ENCODE measurements at regions not wholly inside any gene's neighbourhood (a gene's known extent, or its start where the extent isn't known, plus 50 kb on each side); places are given as distances from the start of the nearest gene placed in this dataset.

- TF ChIP-seq, protein P1, sequence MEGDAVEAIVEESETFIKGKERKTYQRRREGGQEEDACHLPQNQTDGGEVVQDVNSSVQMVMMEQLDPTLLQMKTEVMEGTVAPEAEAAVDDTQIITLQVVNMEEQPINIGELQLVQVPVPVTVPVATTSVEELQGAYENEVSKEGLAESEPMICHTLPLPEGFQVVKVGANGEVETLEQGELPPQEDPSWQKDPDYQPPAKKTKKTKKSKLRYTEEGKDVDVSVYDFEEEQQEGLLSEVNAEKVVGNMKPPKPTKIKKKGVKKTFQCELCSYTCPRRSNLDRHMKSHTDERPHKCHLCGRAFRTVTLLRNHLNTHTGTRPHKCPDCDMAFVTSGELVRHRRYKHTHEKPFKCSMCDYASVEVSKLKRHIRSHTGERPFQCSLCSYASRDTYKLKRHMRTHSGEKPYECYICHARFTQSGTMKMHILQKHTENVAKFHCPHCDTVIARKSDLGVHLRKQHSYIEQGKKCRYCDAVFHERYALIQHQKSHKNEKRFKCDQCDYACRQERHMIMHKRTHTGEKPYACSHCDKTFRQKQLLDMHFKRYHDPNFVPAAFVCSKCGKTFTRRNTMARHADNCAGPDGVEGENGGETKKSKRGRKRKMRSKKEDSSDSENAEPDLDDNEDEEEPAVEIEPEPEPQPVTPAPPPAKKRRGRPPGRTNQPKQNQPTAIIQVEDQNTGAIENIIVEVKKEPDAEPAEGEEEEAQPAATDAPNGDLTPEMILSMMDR (IDR thresholded peaks at IDR 0.05) = no peak
- no peak for TF ChIP-seq GRHL2 (CRISPR knock-in tag; IDR thresholded peaks at IDR 0.05; ENCODE audit: insufficient replicate concordance, severe bottlenecking)
- TF ChIP-seq, protein P2, sequence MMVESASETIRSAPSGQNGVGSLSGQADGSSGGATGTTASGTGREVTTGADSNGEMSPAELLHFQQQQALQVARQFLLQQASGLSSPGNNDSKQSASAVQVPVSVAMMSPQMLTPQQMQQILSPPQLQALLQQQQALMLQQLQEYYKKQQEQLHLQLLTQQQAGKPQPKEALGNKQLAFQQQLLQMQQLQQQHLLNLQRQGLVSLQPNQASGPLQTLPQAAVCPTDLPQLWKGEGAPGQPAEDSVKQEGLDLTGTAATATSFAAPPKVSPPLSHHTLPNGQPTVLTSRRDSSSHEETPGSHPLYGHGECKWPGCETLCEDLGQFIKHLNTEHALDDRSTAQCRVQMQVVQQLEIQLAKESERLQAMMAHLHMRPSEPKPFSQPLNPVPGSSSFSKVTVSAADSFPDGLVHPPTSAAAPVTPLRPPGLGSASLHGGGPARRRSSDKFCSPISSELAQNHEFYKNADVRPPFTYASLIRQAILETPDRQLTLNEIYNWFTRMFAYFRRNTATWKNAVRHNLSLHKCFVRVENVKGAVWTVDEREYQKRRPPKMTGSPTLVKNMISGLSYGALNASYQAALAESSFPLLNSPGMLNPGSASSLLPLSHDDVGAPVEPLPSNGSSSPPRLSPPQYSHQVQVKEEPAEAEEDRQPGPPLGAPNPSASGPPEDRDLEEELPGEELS (CRISPR knock-in tag; IDR thresholded peaks at IDR 0.05) = no peak
- TF ChIP-seq, protein P3, sequence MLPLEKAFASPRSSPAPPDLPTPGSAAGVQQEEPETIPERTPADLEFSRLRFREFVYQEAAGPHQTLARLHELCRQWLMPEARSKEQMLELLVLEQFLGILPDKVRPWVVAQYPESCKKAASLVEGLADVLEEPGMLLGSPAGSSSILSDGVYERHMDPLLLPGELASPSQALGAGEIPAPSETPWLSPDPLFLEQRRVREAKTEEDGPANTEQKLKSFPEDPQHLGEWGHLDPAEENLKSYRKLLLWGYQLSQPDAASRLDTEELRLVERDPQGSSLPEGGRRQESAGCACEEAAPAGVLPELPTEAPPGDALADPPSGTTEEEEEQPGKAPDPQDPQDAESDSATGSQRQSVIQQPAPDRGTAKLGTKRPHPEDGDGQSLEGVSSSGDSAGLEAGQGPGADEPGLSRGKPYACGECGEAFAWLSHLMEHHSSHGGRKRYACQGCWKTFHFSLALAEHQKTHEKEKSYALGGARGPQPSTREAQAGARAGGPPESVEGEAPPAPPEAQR (CRISPR knock-in tag; IDR thresholded peaks at IDR 0.05) = no peak
- TF ChIP-seq TP53 (CRISPR knock-in tag; IDR thresholded peaks at IDR 0.05) = no peak
- no peak for TF ChIP-seq KAT7 (CRISPR knock-in tag; IDR thresholded peaks at IDR 0.05; ENCODE audit: borderline replicate concordance)
- TF ChIP-seq USF1 (CRISPR knock-in tag; IDR thresholded peaks at IDR 0.05) = no peak
- TF ChIP-seq, protein P4, sequence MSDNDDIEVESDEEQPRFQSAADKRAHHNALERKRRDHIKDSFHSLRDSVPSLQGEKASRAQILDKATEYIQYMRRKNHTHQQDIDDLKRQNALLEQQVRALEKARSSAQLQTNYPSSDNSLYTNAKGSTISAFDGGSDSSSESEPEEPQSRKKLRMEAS (CRISPR knock-in tag; IDR thresholded peaks at IDR 0.05) = no peak
- TF ChIP-seq RELA (CRISPR knock-in tag; IDR thresholded peaks at IDR 0.05; ENCODE audit: borderline replicate concordance) = no peak
- TF ChIP-seq ZNF121 (CRISPR knock-in tag; IDR thresholded peaks at IDR 0.05) = no peak
- TF ChIP-seq NR1H2 (CRISPR knock-in tag; IDR thresholded peaks at IDR 0.05) = no peak
- TF ChIP-seq ARID4B (CRISPR knock-in tag; IDR thresholded peaks at IDR 0.05; ENCODE audit: borderline replicate concordance) = no peak
Measured at GRCh38 chr14:71523630-71524319, 408.5 kb upstream of the RGS6 start.

All from WTC11 (cell line).